HG02973 (cell line): ENCODE measurements at regions not wholly inside any gene's neighbourhood (a gene's known extent, or its start where the extent isn't known, plus 50 kb on each side); places are given as distances from the start of the nearest gene placed in this dataset.

Experiments used
- ATAC-seq: cut with Tn5 transposase; IDR thresholded peaks from one replicate; pipeline ENCODE4 v1.9.1; 2021; ENCODE audit warnings: moderate library complexity; ENCODE audit not compliant: unreplicated experiment

- ATAC-seq: no peak
Observed at GRCh38 chr7:114755856-114756255, 166.0 kb upstream of the MDFIC start.

GRCh38 chr7:114758661-114759227, 163.2 kb upstream of the MDFIC start:
- no peak for ATAC-seq

- ATAC-seq: no peak
Observed at GRCh38 chr7:114759347-114760062, 162.4 kb upstream of the MDFIC start.

GRCh38 chr7:114760477-114760876, 161.4 kb upstream of the MDFIC start:
- ATAC-seq: no peak

- no peak for ATAC-seq
Observed at GRCh38 chr7:114761973-114762372, 159.9 kb upstream of the MDFIC start.

- ATAC-seq: no peak
Observed at GRCh38 chr7:114765331-114766040, 156.4 kb upstream of the MDFIC start.

GRCh38 chr7:114766041-114766356, 155.9 kb upstream of the MDFIC start:
- no peak for ATAC-seq

GRCh38 chr7:114777288-114777687, 144.6 kb upstream of the MDFIC start:
- ATAC-seq: no peak

- ATAC-seq: no peak
Observed at GRCh38 chr7:114783508-114783907, 138.4 kb upstream of the MDFIC start.

- no peak for ATAC-seq
Observed at GRCh38 chr7:114784177-114784576, 137.7 kb upstream of the MDFIC start.

GRCh38 chr7:114784746-114785145, 137.1 kb upstream of the MDFIC start:
- no peak for ATAC-seq

GRCh38 chr7:114785496-114785895, 136.4 kb upstream of the MDFIC start:
- ATAC-seq: no peak

- no peak for ATAC-seq
Observed at GRCh38 chr7:114786455-114786854, 135.4 kb upstream of the MDFIC start.

- ATAC-seq: no peak
Observed at GRCh38 chr7:114787556-114787955, 134.3 kb upstream of the MDFIC start.

- ATAC-seq: no peak
Observed at GRCh38 chr7:114788706-114789105, 133.2 kb upstream of the MDFIC start.

GRCh38 chr7:114789161-114789560, 132.7 kb upstream of the MDFIC start:
- ATAC-seq: no peak

GRCh38 chr7:114789871-114790311, 132.0 kb upstream of the MDFIC start:
- ATAC-seq: no peak

- no peak for ATAC-seq
Observed at GRCh38 chr7:114790521-114790920, 131.4 kb upstream of the MDFIC start.

GRCh38 chr7:114791771-114792170, 130.1 kb upstream of the MDFIC start:
- no peak for ATAC-seq

- ATAC-seq: no peak
Observed at GRCh38 chr7:114793155-114793845, 128.6 kb upstream of the MDFIC start.

- ATAC-seq: no peak
Observed at GRCh38 chr7:114795475-114795874, 126.4 kb upstream of the MDFIC start.

GRCh38 chr7:114799628-114800028, 122.3 kb upstream of the MDFIC start:
- no peak for ATAC-seq
